ENCODE measurements at regions not wholly inside any gene's neighbourhood (a gene's known extent, or its start where the extent isn't known, plus 50 kb on each side); places are given as distances from the start of the nearest gene placed in this dataset.
"Not testable (repeated sequence)": the region's sequence is repeated elsewhere in the genome, so short reads cannot be mapped to it uniquely, and the experiment has no call there.

DNA sequence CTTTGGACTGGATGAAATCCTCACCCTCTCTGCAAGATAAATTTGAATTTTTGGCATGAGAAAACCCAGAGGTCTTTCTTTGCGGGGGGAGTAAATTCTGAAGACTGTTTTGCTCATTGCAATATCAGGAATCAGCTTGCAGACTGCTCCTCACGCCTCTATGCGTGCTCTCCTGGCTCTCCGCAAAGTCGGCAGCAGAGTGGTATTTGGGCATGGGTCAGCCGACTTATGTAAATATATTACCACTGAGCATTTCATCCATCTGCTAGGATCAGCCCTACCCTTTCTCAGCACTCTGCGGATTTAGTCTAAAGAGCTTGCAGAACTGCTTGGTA lies 288.0 kb downstream of the ASMT start:
- Histone ChIP-seq H3K27ac (no peak overlapping the region), H3K36me3 (no peaks in the 10 kb centered on the region), H3K9me3 (no peaks in the 10 kb centered on the region), H3K27me3 (ENCODE audit: low read depth) (no peaks in the 10 kb centered on the region), H3K4me1 (no peaks in the 10 kb centered on the region), H3K4me3 (no peak overlapping the region)
- no peak for DNase-seq
- ATAC-seq: no peak
- intact Hi-C loops (cut with DNase I): no loop called here
- TF ChIP-seq, protein P1, sequence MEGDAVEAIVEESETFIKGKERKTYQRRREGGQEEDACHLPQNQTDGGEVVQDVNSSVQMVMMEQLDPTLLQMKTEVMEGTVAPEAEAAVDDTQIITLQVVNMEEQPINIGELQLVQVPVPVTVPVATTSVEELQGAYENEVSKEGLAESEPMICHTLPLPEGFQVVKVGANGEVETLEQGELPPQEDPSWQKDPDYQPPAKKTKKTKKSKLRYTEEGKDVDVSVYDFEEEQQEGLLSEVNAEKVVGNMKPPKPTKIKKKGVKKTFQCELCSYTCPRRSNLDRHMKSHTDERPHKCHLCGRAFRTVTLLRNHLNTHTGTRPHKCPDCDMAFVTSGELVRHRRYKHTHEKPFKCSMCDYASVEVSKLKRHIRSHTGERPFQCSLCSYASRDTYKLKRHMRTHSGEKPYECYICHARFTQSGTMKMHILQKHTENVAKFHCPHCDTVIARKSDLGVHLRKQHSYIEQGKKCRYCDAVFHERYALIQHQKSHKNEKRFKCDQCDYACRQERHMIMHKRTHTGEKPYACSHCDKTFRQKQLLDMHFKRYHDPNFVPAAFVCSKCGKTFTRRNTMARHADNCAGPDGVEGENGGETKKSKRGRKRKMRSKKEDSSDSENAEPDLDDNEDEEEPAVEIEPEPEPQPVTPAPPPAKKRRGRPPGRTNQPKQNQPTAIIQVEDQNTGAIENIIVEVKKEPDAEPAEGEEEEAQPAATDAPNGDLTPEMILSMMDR (IDR thresholded peaks at IDR 0.05): no peak

- no peak for DNase-seq
Measured at GRCh38 chrX:1903236-1903935, 288.5 kb downstream of the ASMT start.

GRCh38 chrX:1904663-1905218 lies 289.9 kb downstream of the ASMT start:
- H3K27ac ChIP-seq: no peak overlapping the region
- H3K9me3 ChIP-seq: no peaks in the 10 kb centered on the region
- intact Hi-C loops (cut with DNase I): no loop called here
- H3K4me1 ChIP-seq: no peaks in the 10 kb centered on the region
- no peaks in the 10 kb centered on the region for H3K27me3 ChIP-seq (ENCODE audit: low read depth)
- TF ChIP-seq, protein P1 (IDR thresholded peaks at IDR 0.05): no peak
- no peak overlapping the region for H3K4me3 ChIP-seq
- DNase-seq (no peak), ATAC-seq (no peak)
- no peaks in the 10 kb centered on the region for H3K36me3 ChIP-seq

More at GRCh38 chrX:1903236-1903935, 288.5 kb downstream of the ASMT start:
- H3K4me3 ChIP-seq: no peak overlapping the region
- TF ChIP-seq, protein P1 (IDR thresholded peaks at IDR 0.05): no peak
- H3K9me3 ChIP-seq: no peaks in the 10 kb centered on the region
- no peaks in the 10 kb centered on the region for H3K36me3 ChIP-seq
- ATAC-seq: no peak
- intact Hi-C loops (cut with DNase I): no loop called here
- no peaks in the 10 kb centered on the region for H3K4me1 ChIP-seq
- no peaks in the 10 kb centered on the region for H3K27me3 ChIP-seq (ENCODE audit: low read depth)
- H3K27ac ChIP-seq: no peak overlapping the region

DNA sequence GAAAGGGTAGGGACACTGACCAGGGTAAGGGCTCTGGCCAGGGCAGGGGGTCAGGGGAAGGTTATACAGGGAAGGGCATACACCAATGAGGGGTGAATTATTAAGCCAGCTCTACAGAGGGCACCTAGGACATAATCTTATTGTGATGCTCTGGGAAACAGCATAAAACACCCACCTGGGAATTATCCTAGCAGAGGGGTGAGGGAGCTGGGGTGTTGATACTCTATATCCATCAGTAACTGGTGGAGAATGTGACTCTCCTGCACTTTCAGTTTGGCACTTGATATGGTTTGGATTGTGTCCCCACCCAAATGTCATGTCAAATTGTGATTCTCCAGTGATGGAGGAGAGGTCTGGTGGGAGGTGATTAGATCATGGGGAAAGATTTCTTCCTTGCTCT lies 291.2 kb downstream of the ASMT start:
- intact Hi-C loops (cut with DNase I): no loop called here
- ATAC-seq: no peak
- no peaks in the 10 kb centered on the region for H3K9me3 ChIP-seq
- TF ChIP-seq, protein P1 (IDR thresholded peaks at IDR 0.05): no peak
- DNase-seq: no peak
- H3K4me1 ChIP-seq: no peaks in the 10 kb centered on the region
- no peak overlapping the region for H3K4me3 ChIP-seq
- H3K36me3 ChIP-seq: no peaks in the 10 kb centered on the region
- no peaks in the 10 kb centered on the region for H3K27me3 ChIP-seq (ENCODE audit: low read depth)
- H3K27ac ChIP-seq: no peak overlapping the region

GRCh38 chrX:1908996-1909395 lies 294.1 kb downstream of the ASMT start:
- H3K4me1 ChIP-seq, DNase-seq, ATAC-seq: not testable (repeated sequence)

GRCh38 chrX:1909419-1910206 lies 294.8 kb downstream of the ASMT start:
- ATAC-seq: no peak
- DNase-seq: no peak
- no peaks in the 10 kb centered on the region for H3K4me1 ChIP-seq
- no peak overlapping the region for H3K4me3 ChIP-seq
- H3K27me3 ChIP-seq (ENCODE audit: low read depth): no peaks in the 10 kb centered on the region
- TF ChIP-seq, protein P1 (IDR thresholded peaks at IDR 0.05): no peak
- no peaks in the 10 kb centered on the region for H3K9me3 ChIP-seq
- H3K27ac ChIP-seq: no peak overlapping the region
- intact Hi-C loops (cut with DNase I): no loop called here
- H3K36me3 ChIP-seq: no peaks in the 10 kb centered on the region

More at GRCh38 chrX:1908996-1909395, 294.1 kb downstream of the ASMT start:
- H3K4me3 ChIP-seq; intact Hi-C loops (cut with DNase I); H3K27me3 ChIP-seq (ENCODE audit: low read depth); H3K27ac ChIP-seq; H3K9me3 ChIP-seq; H3K36me3 ChIP-seq: not testable (repeated sequence)

Data from lower lobe of right lung (tissue), 2 donors.